Tibial artery (tissue), 4 donors: ENCODE measurements at regions not wholly inside any gene's neighbourhood (a gene's known extent, or its start where the extent isn't known, plus 50 kb on each side); places are given as distances from the start of the nearest gene placed in this dataset.
"Not testable (repeated sequence)": the region's sequence is repeated elsewhere in the genome, so short reads cannot be mapped to it uniquely, and the experiment has no call there.

Source experiments
- DNase-seq, 2 donors: peaks; one replicate each; pipeline ENCODE4 v3.0.0-alpha.2; 2019
- H3K27ac ChIP-seq, 2 donors: fragments of 200-600 bp; sonication (generic) in 1 of 2; 1 replicate in 1 of 2; 2 replicates in 1 of 2; pipeline ENCODE4 v1.5.1; 2018 to 2019; ENCODE audit warnings: mild to moderate bottlenecking in 1 of 2
- H3K27me3 ChIP-seq, 2 donors: fragments of 200-600 bp; sonication (generic) in 1 of 2; one replicate each; pipeline versions ENCODE4 v1.5.1 to v1.6.0; 2016 to 2019
- H3K36me3 ChIP-seq, 3 donors: fragments of 200-600 bp; sonication (generic) in 2 of 3; one replicate each; pipeline ENCODE4 v1.5.1; 2016 to 2019; ENCODE audit warnings: mild to moderate bottlenecking in 2 of 3
- H3K4me1 ChIP-seq, 4 donors: fragments of 200-600 bp; sonication (generic) in 2 of 4; 1 replicate in 3 of 4; 2 replicates in 1 of 4; pipeline ENCODE4 v1.5.1; 2016 to 2019
- H3K4me3 ChIP-seq, 2 donors: fragments of 200-600 bp; sonication (generic) in 1 of 2; 1 replicate in 1 of 2; 2 replicates in 1 of 2; pipeline ENCODE4 v1.5.1; 2018 to 2019; ENCODE audit warnings: mild to moderate bottlenecking in 2 of 2
- H3K9me3 ChIP-seq, 3 donors: fragments of 200-600 bp; sonication (generic) in 1 of 3; one replicate each; pipeline ENCODE4 v1.5.1; 2016 to 2019
- intact Hi-C: fragments of 100-400 bp; cut with DNase I; formaldehyde crosslinking; loops from one replicate; pipeline ENCODE4 v1.15.0; 2023; ENCODE audit warnings: low total_unique reads
- TF ChIP-seq, protein P1 (sequence below), 2 experiments: fragments of 200-600 bp in 1 of 2; fragments of 450-650 bp in 1 of 2; IDR thresholded peaks; one replicate each; pipeline ENCODE4 v1.5.1; 2017 to 2019; ENCODE audit warnings: antibody characterized with exemption in 2 of 2, mild to moderate bottlenecking in 1 of 2, moderate library complexity in 1 of 2

DNA sequence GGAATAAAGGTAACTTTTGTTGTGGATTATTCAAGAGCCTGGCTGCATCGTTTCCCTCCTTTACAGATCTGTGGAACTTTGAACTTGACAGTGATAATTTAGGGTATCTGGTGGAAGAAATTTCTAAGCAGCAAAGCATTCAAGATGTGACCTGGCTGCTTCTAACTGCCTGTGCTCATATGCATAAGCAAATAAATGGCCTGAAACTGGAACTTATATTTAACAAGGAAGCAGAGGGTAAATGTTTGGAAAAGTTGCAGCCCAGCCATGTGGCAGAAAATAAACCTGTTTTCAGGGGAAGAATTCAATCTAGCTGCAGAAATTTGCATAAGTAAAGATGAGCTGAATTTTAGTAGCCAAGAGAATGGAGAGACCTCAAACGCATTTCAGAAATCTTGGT, 173.5 kb downstream of the C6orf118 start:
- peaks cover 0 to 8% (median 7%) of the 10 kb centered on the region in 3 donors for H3K9me3 ChIP-seq
- H3K27me3 ChIP-seq: no peaks in the 10 kb centered on the region
- intact Hi-C loops: no loop called here
- no peak for DNase-seq
- H3K36me3 ChIP-seq: no peaks in the 10 kb centered on the region
- no peaks in the 10 kb centered on the region for H3K4me1 ChIP-seq
- H3K27ac ChIP-seq: no peak overlapping the region
- TF ChIP-seq, protein P1, sequence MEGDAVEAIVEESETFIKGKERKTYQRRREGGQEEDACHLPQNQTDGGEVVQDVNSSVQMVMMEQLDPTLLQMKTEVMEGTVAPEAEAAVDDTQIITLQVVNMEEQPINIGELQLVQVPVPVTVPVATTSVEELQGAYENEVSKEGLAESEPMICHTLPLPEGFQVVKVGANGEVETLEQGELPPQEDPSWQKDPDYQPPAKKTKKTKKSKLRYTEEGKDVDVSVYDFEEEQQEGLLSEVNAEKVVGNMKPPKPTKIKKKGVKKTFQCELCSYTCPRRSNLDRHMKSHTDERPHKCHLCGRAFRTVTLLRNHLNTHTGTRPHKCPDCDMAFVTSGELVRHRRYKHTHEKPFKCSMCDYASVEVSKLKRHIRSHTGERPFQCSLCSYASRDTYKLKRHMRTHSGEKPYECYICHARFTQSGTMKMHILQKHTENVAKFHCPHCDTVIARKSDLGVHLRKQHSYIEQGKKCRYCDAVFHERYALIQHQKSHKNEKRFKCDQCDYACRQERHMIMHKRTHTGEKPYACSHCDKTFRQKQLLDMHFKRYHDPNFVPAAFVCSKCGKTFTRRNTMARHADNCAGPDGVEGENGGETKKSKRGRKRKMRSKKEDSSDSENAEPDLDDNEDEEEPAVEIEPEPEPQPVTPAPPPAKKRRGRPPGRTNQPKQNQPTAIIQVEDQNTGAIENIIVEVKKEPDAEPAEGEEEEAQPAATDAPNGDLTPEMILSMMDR (IDR thresholded peaks at IDR 0.05): no peak
- H3K4me3 ChIP-seq: no peak overlapping the region

DNA sequence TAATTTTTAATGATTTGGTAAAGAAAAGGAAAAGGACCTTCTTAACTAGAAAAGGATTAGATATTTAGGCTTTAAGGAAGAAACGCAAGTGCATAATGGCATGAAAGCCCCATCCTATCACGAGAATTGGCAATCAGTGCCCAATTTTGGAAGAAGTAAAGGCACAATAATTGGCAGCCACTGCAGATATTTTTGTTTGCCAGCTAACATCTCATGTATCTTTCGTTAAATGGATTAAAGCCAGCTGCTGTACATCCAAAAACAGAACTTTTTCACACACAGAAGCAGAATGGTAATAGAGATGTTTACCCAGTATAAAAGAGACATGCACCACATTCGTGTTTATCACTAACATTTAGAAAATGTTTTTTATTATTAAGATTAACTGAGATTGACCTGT, 180.3 kb downstream of the C6orf118 start:
- Histone ChIP-seq H3K4me3 (no peak overlapping the region), H3K27ac (no peak overlapping the region), H3K9me3 (no peaks in the 10 kb centered on the region), H3K27me3 (no peaks in the 10 kb centered on the region), H3K4me1 (no peaks in the 10 kb centered on the region), H3K36me3 (no peaks in the 10 kb centered on the region)
- TF ChIP-seq, protein P1 (IDR thresholded peaks at IDR 0.05): no peak
- DNase-seq: no peak
- intact Hi-C loops: no loop called here

DNA sequence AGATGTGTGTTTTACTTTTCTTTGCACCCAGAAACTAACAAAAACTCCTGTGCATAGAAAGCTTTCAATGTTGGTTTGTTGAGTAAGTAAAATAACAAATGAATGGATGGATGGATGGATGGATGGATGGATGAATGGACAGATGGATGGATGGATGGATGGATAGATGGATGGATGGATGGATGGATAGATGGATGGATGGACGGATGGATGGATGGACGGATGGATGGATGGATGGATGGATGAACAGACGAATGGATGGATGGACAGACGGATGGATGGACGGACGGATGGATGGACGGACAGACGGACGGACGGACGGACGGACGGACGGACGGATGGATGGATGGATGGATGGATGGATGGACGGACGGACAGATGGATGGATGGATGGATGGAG, 181.7 kb downstream of the C6orf118 start:
- H3K27me3 ChIP-seq, intact Hi-C loops, H3K36me3 ChIP-seq: not testable (repeated sequence)

DNA sequence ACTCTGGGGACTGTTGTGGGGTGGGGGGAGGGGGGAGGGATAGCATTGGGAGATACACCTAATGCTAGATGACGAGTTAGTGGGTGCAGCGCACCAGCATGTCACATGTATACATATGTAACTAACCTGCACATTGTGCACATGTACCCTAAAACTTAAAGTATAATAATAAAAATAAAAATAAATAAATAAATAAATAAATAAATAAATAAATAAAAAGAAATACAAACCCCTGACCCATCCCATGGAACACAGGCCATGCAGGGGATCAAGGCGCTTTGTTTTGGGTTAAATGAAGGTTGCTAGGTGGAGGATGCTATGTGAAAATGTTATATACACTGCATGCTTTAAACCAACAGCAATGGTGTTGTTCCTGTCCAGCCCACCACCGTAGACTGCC, 184.7 kb downstream of the C6orf118 start:
- intact Hi-C loops, H3K4me1 ChIP-seq, H3K9me3 ChIP-seq, H3K36me3 ChIP-seq, H3K27ac ChIP-seq, DNase-seq, H3K27me3 ChIP-seq, H3K4me3 ChIP-seq: not testable (repeated sequence)

More for the DNA sequence above, 181.7 kb downstream of the C6orf118 start:
- DNase-seq, H3K27ac ChIP-seq, H3K4me3 ChIP-seq, H3K4me1 ChIP-seq, H3K9me3 ChIP-seq: not testable (repeated sequence)

DNA sequence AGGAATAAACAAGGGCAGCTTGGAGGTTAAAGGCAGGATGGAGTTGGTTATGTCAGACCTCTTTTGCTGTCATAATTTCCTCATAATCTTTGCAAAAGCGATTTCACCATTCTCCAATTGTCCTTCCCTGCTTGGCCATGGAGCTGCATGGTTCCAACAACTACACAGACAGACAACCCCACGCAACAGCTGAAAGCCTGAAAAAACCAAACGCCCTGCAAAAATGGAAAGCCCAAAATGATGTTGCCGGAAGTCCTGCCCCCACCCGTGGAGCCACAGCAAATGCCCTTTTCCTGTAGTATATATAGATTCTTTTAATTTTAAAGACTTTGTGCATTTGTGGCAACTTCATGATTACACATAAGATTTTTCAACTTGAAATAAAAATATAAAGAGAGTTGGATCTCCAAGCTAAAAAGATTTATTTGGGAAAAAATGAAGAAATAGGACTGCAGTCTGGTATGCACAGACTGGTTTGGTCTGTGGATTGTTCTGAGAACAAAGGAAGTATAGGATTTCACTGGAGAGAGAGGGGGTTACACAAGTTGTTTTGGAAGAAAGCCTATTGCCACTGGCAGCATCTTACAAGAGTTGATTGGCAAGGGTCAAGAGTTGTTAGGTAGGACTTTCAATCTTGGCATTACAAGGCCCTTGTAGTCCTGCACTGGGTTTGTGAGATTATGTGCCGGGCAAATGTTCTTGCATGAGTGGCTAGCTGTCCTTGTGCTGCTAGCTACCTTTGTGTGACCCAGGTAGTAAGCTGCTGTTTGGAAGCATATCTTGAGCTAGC, 190.0 kb downstream of the C6orf118 start:
- TF ChIP-seq, protein P1 (IDR thresholded peaks at IDR 0.05): no peak
- no peak for DNase-seq

DNA sequence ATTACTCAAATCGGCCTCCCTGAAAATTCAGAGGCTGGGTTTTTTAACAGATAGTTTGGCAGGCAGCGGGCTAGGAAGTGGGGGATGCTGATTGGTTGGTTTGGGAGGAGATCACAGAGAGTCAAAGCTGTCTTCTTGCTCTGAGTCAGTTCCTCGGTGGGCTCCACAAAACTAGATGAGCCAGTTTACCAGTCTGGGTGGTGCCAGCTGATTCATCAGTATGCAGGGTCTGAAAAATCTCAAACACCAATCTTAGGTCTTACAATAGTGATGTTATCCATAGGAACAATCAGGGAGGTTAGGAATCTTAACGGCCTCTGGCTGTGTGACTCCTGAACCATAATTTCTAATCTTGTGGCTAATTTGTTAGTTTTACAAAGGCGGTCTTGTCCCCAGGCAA, 190.7 kb downstream of the C6orf118 start:
- Histone ChIP-seq H3K4me1 (no peaks in the 10 kb centered on the region), H3K27ac (no peak overlapping the region), H3K9me3 (peaks cover 0 to 3% (median 0%) of the 10 kb centered on the region in 3 donors), H3K36me3 (no peaks in the 10 kb centered on the region), H3K4me3 (no peak overlapping the region), H3K27me3 (no peaks in the 10 kb centered on the region)
- intact Hi-C loops: no loop called here
- DNase-seq: no peak
- TF ChIP-seq, protein P1 (IDR thresholded peaks at IDR 0.05): no peak

More for the DNA sequence above, 190.0 kb downstream of the C6orf118 start:
- no peaks in the 10 kb centered on the region for H3K9me3 ChIP-seq
- no peaks in the 10 kb centered on the region for H3K27me3 ChIP-seq
- H3K27ac ChIP-seq: no peak overlapping the region
- no peaks in the 10 kb centered on the region for H3K36me3 ChIP-seq
- no peak overlapping the region for H3K4me3 ChIP-seq
- intact Hi-C loops: no loop called here
- no peaks in the 10 kb centered on the region for H3K4me1 ChIP-seq
